ENCODE measurements at regions not wholly inside any gene's neighbourhood (a gene's known extent, or its start where the extent isn't known, plus 50 kb on each side); places are given as distances from the start of the nearest gene placed in this dataset.

DNA sequence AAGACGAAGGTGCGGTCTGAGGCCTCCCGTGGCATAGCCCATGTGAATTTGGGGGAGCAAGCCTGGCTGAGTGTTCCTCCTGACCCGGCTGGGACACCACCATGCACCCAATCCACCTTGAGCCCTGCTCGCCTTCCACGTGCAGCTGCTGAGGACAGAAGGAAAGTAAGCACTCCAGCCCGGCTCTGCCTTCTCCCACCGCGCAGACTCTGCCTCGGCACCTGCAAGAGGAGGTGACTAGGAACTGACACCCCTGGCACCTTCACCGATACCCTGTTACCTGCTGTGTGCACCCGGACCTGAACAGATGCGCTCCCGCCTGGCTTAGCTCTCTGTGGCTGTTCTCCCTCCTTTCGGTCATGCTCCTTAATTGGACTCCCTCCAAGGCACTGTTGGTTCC, 57.0 kb upstream of the OPN4 start:
- Histone ChIP-seq H3K27ac (no peak overlapping the region), H3K27me3 (no peaks in the 10 kb centered on the region), H3K4me1 (no peaks in the 10 kb centered on the region), H3K4me3 (replicated peaks in 1 of 3) (no peak overlapping the region), H3K9me3 (no peaks in the 10 kb centered on the region), H3K36me3 (no peaks in the 10 kb centered on the region)
- intact Hi-C loops (cut with DNase I), result no loop called here
- DNase-seq, result no peak
- TF ChIP-seq CTCF (IDR thresholded peaks at IDR 0.05), result no peak
- TF ChIP-seq POLR2A (IDR thresholded peaks at IDR 0.05), result no peak
- WGBS, 2 donors, result 87 to 90% methylated on average over 15 of the region's 15 CpGs

DNA sequence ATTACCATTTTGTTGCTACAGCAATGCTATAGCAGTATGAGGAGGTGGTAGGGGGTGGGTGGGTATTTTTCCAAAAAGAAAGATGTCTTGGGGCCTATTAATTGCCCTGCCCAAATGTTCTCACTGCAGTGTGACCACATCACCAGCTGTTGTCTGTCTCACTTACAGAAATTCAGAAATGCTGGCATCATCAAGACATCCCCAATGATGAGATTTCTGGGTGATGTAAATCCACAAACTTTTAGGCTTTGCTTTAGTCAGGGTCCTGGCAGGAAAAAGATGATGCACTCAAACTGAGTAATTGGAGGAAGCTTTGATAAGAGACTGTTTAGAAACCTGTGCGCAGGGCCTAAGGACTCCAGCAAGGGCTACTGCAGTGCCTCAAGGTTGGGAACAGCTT, 56.2 kb upstream of the OPN4 start:
- Histone ChIP-seq H3K27me3 (no peaks in the 10 kb centered on the region), H3K4me1 (no peaks in the 10 kb centered on the region), H3K4me3 (replicated peaks in 1 of 3) (no peak overlapping the region), H3K9me3 (no peaks in the 10 kb centered on the region), H3K36me3 (no peaks in the 10 kb centered on the region), H3K27ac (no peak overlapping the region)
- WGBS, 2 donors, result 88 to 96% methylated on average over 1 of the region's 1 CpG
- DNase-seq, result no peak
- TF ChIP-seq CTCF (IDR thresholded peaks at IDR 0.05) (no peak), POLR2A (IDR thresholded peaks at IDR 0.05) (no peak)
- intact Hi-C loops (cut with DNase I), result no loop called here

- no peak for TF ChIP-seq CTCF (IDR thresholded peaks at IDR 0.05)
- no peaks in the 10 kb centered on the region for H3K4me1 ChIP-seq
- no peak for DNase-seq
Observed at GRCh38 chr10:86599041-86599440, 55.3 kb upstream of the OPN4 start.

GRCh38 chr10:86599729-86600128, 54.6 kb upstream of the OPN4 start:
- H3K4me1 ChIP-seq, result no peaks in the 10 kb centered on the region
- no peak for TF ChIP-seq POLR2A (IDR thresholded peaks at IDR 0.05)
- TF ChIP-seq CTCF (IDR thresholded peaks at IDR 0.05), result no peak
- WGBS, 2 donors, result 51 to 64% methylated on average over 4 of the region's 4 CpGs
- no peak overlapping the region for H3K4me3 ChIP-seq (replicated peaks in 1 of 3)
- no peak for DNase-seq
- intact Hi-C loops (cut with DNase I), result no loop called here
- no peaks in the 10 kb centered on the region for H3K27me3 ChIP-seq
- H3K36me3 ChIP-seq, result no peaks in the 10 kb centered on the region
- H3K27ac ChIP-seq, result no peak overlapping the region
- no peaks in the 10 kb centered on the region for H3K9me3 ChIP-seq

More at GRCh38 chr10:86599041-86599440, 55.3 kb upstream of the OPN4 start:
- Histone ChIP-seq H3K27me3 (no peaks in the 10 kb centered on the region), H3K36me3 (no peaks in the 10 kb centered on the region), H3K27ac (no peak overlapping the region), H3K9me3 (no peaks in the 10 kb centered on the region), H3K4me3 (replicated peaks in 1 of 3) (no peak overlapping the region)
- intact Hi-C loops (cut with DNase I), result no loop called here
- WGBS, 2 donors, result 87 to 92% methylated on average over 5 of the region's 5 CpGs

GRCh38 chr10:86600296-86600695, 54.1 kb upstream of the OPN4 start:
- no peak for TF ChIP-seq CTCF (IDR thresholded peaks at IDR 0.05)
- no peak for TF ChIP-seq POLR2A (IDR thresholded peaks at IDR 0.05)
- no peaks in the 10 kb centered on the region for H3K36me3 ChIP-seq
- H3K9me3 ChIP-seq, result no peaks in the 10 kb centered on the region
- no peaks in the 10 kb centered on the region for H3K4me1 ChIP-seq
- WGBS, 2 donors, result 89 to 92% methylated on average over 2 of the region's 2 CpGs
- no peak for DNase-seq
- H3K4me3 ChIP-seq (replicated peaks in 1 of 3), result no peak overlapping the region
- intact Hi-C loops (cut with DNase I), result no loop called here
- no peaks in the 10 kb centered on the region for H3K27me3 ChIP-seq
- no peak overlapping the region for H3K27ac ChIP-seq
